ENCODE measurements at regions not wholly inside any gene's neighbourhood (a gene's known extent, or its start where the extent isn't known, plus 50 kb on each side); places are given as distances from the start of the nearest gene placed in this dataset.

DNA sequence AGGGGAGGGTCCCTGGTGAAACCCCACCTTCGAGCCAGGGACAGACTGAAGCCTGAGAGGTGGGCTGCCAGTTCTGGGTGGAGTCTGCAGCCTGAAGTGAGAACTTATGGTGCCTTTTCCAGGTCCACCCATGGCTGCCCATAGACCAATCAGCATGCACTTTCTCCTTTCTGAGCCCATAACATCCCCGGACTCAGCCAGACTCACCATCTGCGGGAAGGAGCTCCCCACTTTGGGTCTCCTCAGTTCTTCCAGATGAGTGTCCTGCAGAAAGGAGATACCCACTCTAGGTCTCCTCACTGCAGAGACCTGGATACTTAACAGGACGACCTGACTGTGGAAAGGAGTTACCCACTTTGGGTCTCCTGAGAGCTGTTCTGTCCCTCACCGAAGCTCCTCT lies 1673.4 kb upstream of the TMEFF2 start:
- no peak for TF ChIP-seq CTCF (IDR thresholded peaks at IDR 0.05; ENCODE audit: low read length)
- TF ChIP-seq EZH2phosphoT487 (IDR thresholded peaks at IDR 0.05; ENCODE audit: low read length), result no peak
- no peak for TF ChIP-seq EZH2 (optimal IDR thresholded peaks at IDR 0.05; ENCODE audit: low read depth, low read length)
